ENCODE measurements at regions not wholly inside any gene's neighbourhood (a gene's known extent, or its start where the extent isn't known, plus 50 kb on each side); places are given as distances from the start of the nearest gene placed in this dataset.

DNA sequence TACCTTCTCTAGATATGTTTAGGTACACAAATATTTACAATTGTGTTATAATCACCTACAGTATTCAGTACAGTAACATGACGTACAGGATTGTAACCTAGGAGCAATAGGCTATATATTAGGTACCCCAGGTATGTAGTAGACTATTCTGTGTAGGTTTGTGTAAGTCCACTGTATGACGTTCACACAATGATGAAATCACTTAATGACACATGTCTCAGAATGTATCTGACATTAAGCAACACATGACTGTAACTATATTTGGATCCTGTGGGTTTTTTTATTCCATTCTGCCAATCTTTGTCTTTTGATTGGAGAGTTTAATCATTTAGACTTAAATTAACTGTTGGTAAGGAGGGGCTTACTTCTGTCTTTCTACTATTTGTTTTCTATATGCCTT is 52.1 kb downstream of the STYXL2 start:
- no peak for DNase-seq

DNA sequence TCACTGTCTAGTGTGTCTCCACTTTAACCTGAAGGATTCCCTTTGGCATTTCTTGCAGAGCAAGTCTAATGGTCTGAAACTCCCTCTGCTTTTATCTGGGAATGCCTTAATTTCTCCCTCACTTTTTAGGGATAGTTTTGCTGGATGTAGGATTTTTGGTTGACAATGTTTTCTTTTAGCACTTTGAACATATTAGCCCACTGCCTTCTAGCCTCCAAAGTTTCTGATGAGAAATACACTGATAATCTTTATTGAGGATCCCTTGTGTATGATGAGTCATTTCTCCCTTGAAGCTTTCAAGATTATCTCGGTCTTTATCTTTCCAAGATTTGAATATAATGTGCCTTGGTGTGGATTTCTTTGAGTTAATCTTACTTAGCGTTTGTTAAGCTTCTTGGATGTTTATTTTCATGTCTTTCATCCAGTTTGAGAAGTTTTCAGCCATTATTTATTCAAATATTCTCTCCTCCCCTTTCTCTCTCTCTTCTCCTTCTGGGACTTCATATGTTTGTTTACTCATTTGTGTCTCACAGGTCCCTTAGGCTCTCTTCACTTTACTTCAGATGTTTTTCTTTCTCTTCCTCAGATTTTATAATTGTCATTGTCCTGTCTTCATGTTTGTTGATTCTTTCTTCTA is 53.1 kb downstream of the STYXL2 start:
- no peak for DNase-seq

- DNase-seq, result no peak
Observed at GRCh38 chr1:167148421-167148820, 54.5 kb downstream of the STYXL2 start.

DNA sequence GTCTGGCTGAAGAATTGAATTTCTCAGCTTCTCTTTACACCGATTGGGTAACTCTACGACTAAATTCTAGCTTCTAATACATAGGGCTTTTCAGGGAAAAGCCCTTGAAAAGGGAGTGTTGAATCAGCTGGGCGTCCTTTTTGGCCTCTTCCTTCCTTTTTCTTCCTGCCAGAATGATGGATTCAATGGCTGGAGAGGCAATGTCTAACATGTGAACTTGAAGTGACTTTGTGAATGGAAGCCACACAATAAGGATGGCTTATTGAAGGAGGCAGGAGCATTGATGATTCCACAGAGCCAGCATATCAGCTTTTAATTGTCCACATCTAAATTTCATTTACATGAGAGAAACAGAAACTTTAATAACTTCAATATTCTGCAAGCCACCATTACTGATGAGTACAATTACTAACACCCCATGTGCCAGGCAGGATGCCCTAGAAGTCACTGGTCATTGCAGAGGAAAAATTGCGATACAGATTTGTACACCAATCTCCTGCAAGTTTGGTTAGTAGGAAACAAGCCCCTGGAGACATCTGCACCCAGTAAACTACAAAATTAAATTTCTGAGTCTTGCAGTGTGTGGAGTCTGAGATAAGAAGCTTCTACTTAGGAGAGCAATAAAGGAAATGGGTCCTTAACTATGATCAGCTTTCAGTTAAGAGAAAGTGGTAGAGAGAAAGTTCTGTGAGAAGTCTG is 56.1 kb downstream of the STYXL2 start:
- DNase-seq, result no peak

DNA sequence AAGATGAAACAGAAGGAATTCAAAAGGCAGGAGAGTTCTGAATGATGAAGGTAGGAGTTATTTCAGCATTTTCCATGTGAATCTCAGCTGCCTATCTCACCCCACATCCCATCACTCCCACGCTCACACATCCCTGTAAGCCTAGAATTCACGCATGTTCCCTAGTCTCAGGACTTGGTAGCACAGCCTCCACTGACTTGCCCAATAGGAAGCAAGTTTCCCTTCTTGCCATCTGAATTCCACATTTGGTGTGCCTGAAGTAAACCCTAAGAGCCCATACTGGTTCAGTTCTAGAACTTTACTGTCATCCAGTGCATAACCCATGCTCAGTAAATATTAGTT is 56.6 kb downstream of the STYXL2 start:
- no peak for DNase-seq

- DNase-seq, result no peak
Observed at GRCh38 chr1:167152192-167152876, 58.5 kb downstream of the STYXL2 start.

DNA sequence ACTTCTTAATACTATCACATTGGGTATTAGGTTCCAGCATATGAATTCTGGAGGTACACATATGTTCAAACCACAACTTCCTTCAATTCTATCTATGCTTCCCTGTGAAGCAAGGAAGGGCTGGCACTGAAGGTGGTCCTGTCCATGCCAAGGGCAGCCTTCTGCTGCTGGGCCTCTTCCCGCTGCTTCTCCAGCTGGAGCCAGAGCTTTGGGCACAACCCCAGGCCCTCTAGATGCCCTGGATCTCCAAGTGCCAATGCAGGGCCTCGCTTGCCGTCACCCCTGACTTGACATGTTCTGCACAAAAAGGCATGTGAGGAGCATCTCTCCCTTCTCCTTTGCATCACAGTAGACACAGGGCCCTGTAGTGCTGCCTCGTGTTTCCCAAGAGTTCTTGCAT is 62.6 kb downstream of the STYXL2 start:
- DNase-seq, result no peak

GRCh38 chr1:167157114-167157513 is 63.2 kb downstream of the STYXL2 start:
- DNase-seq, result no peak

GRCh38 chr1:167158111-167158812 is 62.4 kb upstream of the POU2F1 start:
- no peak for DNase-seq

DNA sequence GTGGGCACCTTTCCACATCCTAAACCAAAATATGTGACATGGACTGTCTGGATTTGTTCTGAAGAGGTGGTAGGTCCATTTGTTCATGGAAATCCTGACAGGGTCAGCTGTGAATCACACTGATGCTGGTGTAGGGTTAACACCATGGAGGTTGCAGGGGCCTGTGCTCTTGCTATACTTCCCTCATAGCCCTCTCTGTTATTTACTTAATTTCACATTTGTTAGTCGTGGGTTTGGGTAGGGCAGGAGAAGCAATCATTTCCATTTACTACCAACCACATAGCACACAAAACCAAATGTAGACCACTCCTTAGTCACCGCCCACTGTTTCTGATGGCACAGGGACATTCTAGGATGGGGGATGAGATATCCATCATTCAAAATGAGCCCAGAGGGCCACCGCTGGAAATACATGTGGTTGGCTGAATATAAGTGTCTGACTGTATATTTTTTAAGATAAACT is 61.8 kb upstream of the POU2F1 start:
- DNase-seq, result no peak

- DNase-seq, result no peak
Observed at GRCh38 chr1:167159782-167160181, 60.9 kb upstream of the POU2F1 start.

DNA sequence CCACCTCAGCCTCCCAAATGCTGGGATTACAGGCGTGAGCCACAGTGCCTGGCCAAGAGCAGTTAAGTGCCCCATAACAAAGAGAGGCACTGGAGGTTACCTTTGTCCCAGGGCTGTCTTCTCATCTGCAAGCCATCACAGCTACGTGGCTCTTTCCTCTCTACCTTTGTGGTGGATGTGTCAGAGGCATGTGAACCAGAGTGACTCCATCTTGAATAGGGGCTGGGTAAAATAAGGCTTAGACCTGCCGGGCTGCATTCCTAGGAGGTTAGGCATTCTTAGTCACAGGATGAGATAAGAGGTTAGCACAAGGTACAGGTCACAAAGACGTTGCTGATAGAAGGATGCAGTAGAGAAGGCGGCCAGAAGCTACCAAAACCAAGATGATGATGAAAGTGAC is 59.4 kb upstream of the POU2F1 start:
- no peak for DNase-seq

DNA sequence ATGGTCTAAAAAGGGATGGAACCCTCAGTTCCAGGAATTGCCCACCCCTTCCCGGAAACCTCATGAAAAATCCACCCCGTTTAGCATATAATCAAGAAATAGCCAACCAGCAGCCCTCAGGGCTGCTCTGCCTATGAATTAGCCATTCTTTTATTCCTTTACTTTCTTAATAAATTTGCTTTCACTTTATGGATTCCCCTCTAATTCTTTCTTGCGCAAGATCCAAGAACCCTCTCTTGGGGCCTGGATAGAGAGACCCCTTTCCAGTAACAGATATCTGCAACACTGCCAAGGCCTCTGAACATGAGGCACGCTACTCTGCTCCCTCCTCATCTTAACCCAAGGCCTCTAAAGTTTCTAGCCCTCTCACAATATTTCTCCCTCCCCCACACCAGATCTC is 58.9 kb upstream of the POU2F1 start:
- DNase-seq, result no peak

- no peak for DNase-seq
Observed at GRCh38 chr1:167165219-167165618, 55.5 kb upstream of the POU2F1 start.

- peak; percentile 89 for DNase-seq
Observed at GRCh38 chr1:167165948-167166689, 54.6 kb upstream of the POU2F1 start.

DNA sequence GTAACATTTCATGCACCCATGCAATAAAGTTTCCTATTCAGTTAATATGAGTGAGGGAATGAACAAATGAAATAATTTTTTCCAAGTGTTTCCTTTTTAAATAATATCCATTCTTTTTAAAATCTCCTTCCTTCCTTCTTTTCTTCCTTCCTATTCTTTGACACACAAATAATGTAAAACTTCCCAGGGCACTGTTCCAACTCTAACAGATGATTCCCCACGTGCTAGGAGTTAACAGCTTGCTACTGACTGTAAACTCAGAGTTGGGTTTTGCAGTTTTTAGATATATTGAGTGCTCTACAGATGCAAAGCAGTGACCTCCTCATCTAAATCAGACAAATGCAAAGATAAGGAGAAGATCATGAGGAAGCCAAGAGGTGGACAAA is 54.0 kb upstream of the POU2F1 start:
- DNase-seq, result peak; percentile 89

DNA sequence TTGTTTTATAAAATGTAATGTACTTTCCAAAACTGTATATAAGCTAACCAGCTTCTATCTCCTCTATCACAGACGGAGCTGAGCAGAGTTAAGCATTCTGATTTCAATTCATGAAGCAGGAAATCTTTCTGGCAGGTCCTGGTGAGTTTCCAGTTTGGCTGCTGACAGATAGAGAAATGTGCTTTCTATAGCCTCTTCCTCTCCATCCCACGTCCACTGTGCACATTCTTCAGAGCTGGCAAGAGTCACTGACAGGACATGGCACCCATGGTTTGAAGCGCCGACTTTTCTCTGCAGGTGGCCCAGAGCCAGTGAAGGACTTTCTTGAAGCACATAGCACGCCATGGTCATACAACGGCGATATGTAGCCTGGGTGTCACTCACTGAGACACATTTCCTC is 52.3 kb upstream of the POU2F1 start:
- no peak for DNase-seq

DNA sequence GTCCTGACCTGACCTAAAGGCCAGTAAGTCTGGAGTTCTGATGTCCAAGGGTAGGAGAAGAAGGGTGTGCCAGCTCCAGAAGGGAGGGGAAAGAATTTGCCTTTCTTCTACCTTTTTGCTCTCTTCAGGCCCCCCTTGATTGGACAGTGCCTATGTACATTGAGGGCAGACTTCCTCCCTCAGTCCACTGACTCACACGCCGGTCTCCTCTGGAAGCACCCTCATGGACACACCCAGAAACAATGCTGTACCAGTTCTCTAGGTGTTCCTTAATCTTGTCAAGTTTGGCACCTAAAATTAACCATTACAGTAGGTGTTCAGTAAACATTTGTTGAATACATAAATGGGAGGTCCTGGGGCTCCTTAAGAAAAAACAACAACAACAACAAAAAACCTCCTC is 51.0 kb upstream of the POU2F1 start:
- no peak for DNase-seq
